Thymus (tissue), 11 donors: ENCODE measurements at regions not wholly inside any gene's neighbourhood (a gene's known extent, or its start where the extent isn't known, plus 50 kb on each side); places are given as distances from the start of the nearest gene placed in this dataset.

ENCODE experiments used
- DNase-seq, 9 donors: peaks; one replicate each; pipeline ENCODE4 v3.0.0-alpha.2; 2013; ENCODE audit warnings: low spot score in 9 of 9, low read depth in 6 of 9, missing footprints in 1 of 9
- H3K27ac ChIP-seq, 2 donors: one replicate each; pipeline ENCODE4 v1.5.1; 2013; ENCODE audit warnings: control low read depth in 1 of 2, low read depth in 1 of 2, low read length in 1 of 2, mild to moderate bottlenecking in 1 of 2, moderate library complexity in 1 of 2
- H3K27me3 ChIP-seq, 2 donors: one replicate each; pipeline ENCODE4 v1.5.1; 2013; ENCODE audit warnings: low read length in 1 of 2; ENCODE audit not compliant: control insufficient read depth in 2 of 2, insufficient read depth in 1 of 2
- H3K36me3 ChIP-seq, 2 donors: one replicate each; pipeline ENCODE4 v1.5.1; 2013; ENCODE audit warnings: low read length in 1 of 2, mild to moderate bottlenecking in 1 of 2, moderate library complexity in 1 of 2; ENCODE audit not compliant: control insufficient read depth in 2 of 2, insufficient read depth in 2 of 2
- H3K4me1 ChIP-seq, 2 donors: one replicate each; pipeline ENCODE4 v1.5.1; 2013; ENCODE audit warnings: low read length in 2 of 2; ENCODE audit not compliant: control insufficient read depth in 2 of 2, insufficient read depth in 2 of 2
- H3K4me3 ChIP-seq, 2 donors: one replicate each; pipeline ENCODE4 v1.5.1; 2013; ENCODE audit warnings: low read length in 2 of 2, control low read depth in 1 of 2, mild to moderate bottlenecking in 1 of 2
- H3K9me3 ChIP-seq, 2 donors: one replicate each; pipeline ENCODE4 v1.5.1; 2013; ENCODE audit warnings: low read length in 1 of 2, mild to moderate bottlenecking in 1 of 2; ENCODE audit not compliant: control insufficient read depth in 2 of 2, insufficient read depth in 1 of 2
- WGBS: extraction: QIAGEN DNeasy Blood & Tissue Kit; methylation state at CpG from one replicate; pipeline ENCODE4 v1.1.7; 2013; 5-methylcytosine and 5-hydroxymethylcytosine counted together
- donor health status: healthy.

GRCh38 chr1:80221319-80221718 lies 1214.8 kb upstream of the ADGRL4 start:
- Histone ChIP-seq H3K27ac (no peak overlapping the region), H3K36me3 (no peaks in the 10 kb centered on the region), H3K4me1 (no peaks in the 10 kb centered on the region), H3K4me3 (no peak overlapping the region), H3K27me3 (no peaks in the 10 kb centered on the region), H3K9me3 (no peaks in the 10 kb centered on the region)
- 97% methylated on average over 4 of the region's 4 CpGs for WGBS
- DNase-seq = no peak

- DNase-seq = peak in 2 of 9 donors; percentile 1 to 26
- Histone ChIP-seq H3K27me3 (no peaks in the 10 kb centered on the region), H3K9me3 (no peaks in the 10 kb centered on the region), H3K4me1 (no peaks in the 10 kb centered on the region), H3K36me3 (no peaks in the 10 kb centered on the region), H3K4me3 (no peak overlapping the region), H3K27ac (no peak overlapping the region)
- 51% methylated on average over 2 of the region's 2 CpGs for WGBS
Observed at GRCh38 chr1:80218112-80218511, 1211.6 kb upstream of the ADGRL4 start.

- Histone ChIP-seq H3K27ac (no peak overlapping the region), H3K27me3 (no peaks in the 10 kb centered on the region), H3K4me1 (no peaks in the 10 kb centered on the region), H3K36me3 (no peaks in the 10 kb centered on the region), H3K9me3 (no peaks in the 10 kb centered on the region), H3K4me3 (no peak overlapping the region)
- WGBS = 58% methylated on average over 4 of the region's 4 CpGs
- no peak for DNase-seq
Observed at GRCh38 chr1:80217377-80217986, 1211.0 kb upstream of the ADGRL4 start.

- no peak for DNase-seq
- Histone ChIP-seq H3K27me3 (no peaks in the 10 kb centered on the region), H3K27ac (no peak overlapping the region), H3K4me3 (no peak overlapping the region), H3K4me1 (no peaks in the 10 kb centered on the region), H3K36me3 (no peaks in the 10 kb centered on the region), H3K9me3 (no peaks in the 10 kb centered on the region)
- 91% methylated on average over 5 of the region's 5 CpGs for WGBS
Observed at GRCh38 chr1:80214888-80215540, 1208.5 kb upstream of the ADGRL4 start.

GRCh38 chr1:80212948-80213347 lies 1206.4 kb upstream of the ADGRL4 start:
- no peaks in the 10 kb centered on the region for H3K4me1 ChIP-seq
- H3K27ac ChIP-seq = no peak overlapping the region
- H3K9me3 ChIP-seq = no peaks in the 10 kb centered on the region
- H3K27me3 ChIP-seq = no peaks in the 10 kb centered on the region
- no peaks in the 10 kb centered on the region for H3K36me3 ChIP-seq
- DNase-seq = no peak
- no peak overlapping the region for H3K4me3 ChIP-seq
- 96% methylated on average over 3 of the region's 3 CpGs for WGBS

- Histone ChIP-seq H3K4me1 (no peaks in the 10 kb centered on the region), H3K27me3 (no peaks in the 10 kb centered on the region), H3K27ac (no peak overlapping the region), H3K4me3 (no peak overlapping the region), H3K36me3 (no peaks in the 10 kb centered on the region), H3K9me3 (no peaks in the 10 kb centered on the region)
- 81% methylated on average over 8 of the region's 8 CpGs for WGBS
- no peak for DNase-seq
Observed at GRCh38 chr1:80211691-80212380, 1205.3 kb upstream of the ADGRL4 start.

GRCh38 chr1:80202118-80202517 lies 1195.6 kb upstream of the ADGRL4 start:
- H3K27me3 ChIP-seq = no peaks in the 10 kb centered on the region
- no peak for DNase-seq
- 94% methylated on average over 4 of the region's 4 CpGs for WGBS
- H3K4me1 ChIP-seq = no peaks in the 10 kb centered on the region
- H3K4me3 ChIP-seq = no peak overlapping the region
- H3K27ac ChIP-seq = no peak overlapping the region
- no peaks in the 10 kb centered on the region for H3K36me3 ChIP-seq
- H3K9me3 ChIP-seq = no peaks in the 10 kb centered on the region

- 92% methylated on average over 4 of the region's 4 CpGs for WGBS
- DNase-seq = no peak
- no peak overlapping the region for H3K27ac ChIP-seq
- no peaks in the 10 kb centered on the region for H3K27me3 ChIP-seq
- H3K4me3 ChIP-seq = no peak overlapping the region
- H3K4me1 ChIP-seq = no peaks in the 10 kb centered on the region
- peaks cover 0 to 3% of the 10 kb centered on the region in 2 donors for H3K9me3 ChIP-seq
- no peaks in the 10 kb centered on the region for H3K36me3 ChIP-seq
Observed at GRCh38 chr1:80194221-80194620, 1187.7 kb upstream of the ADGRL4 start.

- Histone ChIP-seq H3K27ac (no peak overlapping the region), H3K36me3 (no peaks in the 10 kb centered on the region), H3K9me3 (peaks cover 0 to 2% of the 10 kb centered on the region in 2 donors), H3K27me3 (no peaks in the 10 kb centered on the region), H3K4me3 (no peak overlapping the region), H3K4me1 (no peaks in the 10 kb centered on the region)
- no peak for DNase-seq
Observed at GRCh38 chr1:80181418-80181817, 1174.9 kb upstream of the ADGRL4 start.
